Adrenal gland (tissue), 9 donors: ENCODE measurements at regions not wholly inside any gene's neighbourhood (a gene's known extent, or its start where the extent isn't known, plus 50 kb on each side); places are given as distances from the start of the nearest gene placed in this dataset.

ENCODE experiments used
- DNase-seq, 7 donors: peaks; one replicate each; pipeline ENCODE4 v3.0.0-alpha.2; 2019 to 2020
- H3K27ac ChIP-seq, 5 donors: fragments of 200-600 bp; sonication (generic) in 4 of 5; 1 replicate in 3 of 5; 2 replicates in 2 of 5; pipeline versions ENCODE4 v1.5.1 to v1.8.0; 2016 to 2020; ENCODE audit warnings: mild to moderate bottlenecking in 1 of 5
- H3K27me3 ChIP-seq: fragments of 200-600 bp; 2 replicates; pipeline ENCODE4 v1.8.0; 2021
- H3K36me3 ChIP-seq, 2 donors: fragments of 200-600 bp; replicated peaks in 1 of 2; 1 replicate in 1 of 2; 2 replicates in 1 of 2; pipeline versions ENCODE4 v1.5.1 to v1.8.0; 2018 to 2022
- H3K4me1 ChIP-seq, 2 donors: fragments of 200-600 bp; replicated peaks in 1 of 2; 1 replicate in 1 of 2; 2 replicates in 1 of 2; pipeline versions ENCODE4 v1.5.1 to v1.8.0; 2018 to 2021
- H3K4me3 ChIP-seq, 4 donors: fragments of 200-600 bp; sonication (generic) in 3 of 4; one replicate each; pipeline ENCODE4 v1.5.1; 2016 to 2018
- H3K9me3 ChIP-seq, 3 donors: fragments of 200-600 bp; sonication (generic) in 1 of 3; replicated peaks in 1 of 3; 1 replicate in 2 of 3; 2 replicates in 1 of 3; pipeline versions ENCODE4 v1.5.1 to v1.8.0; 2016 to 2021
- CTCF ChIP-seq, 6 experiments: fragments of 450-650 bp in 4 of 6; fragments of 200-600 bp in 2 of 6; sonication (generic) in 1 of 6; IDR thresholded peaks; 1 replicate in 5 of 6; 2 replicates in 1 of 6; pipeline versions ENCODE4 v1.5.1 to v1.8.0; 2016 to 2021; ENCODE audit warnings: antibody characterized with exemption in 6 of 6, mild to moderate bottlenecking in 2 of 6, moderate library complexity in 1 of 6
- POLR2A ChIP-seq, 2 donors: fragments of 450-650 bp; IDR thresholded peaks; one replicate each; pipeline ENCODE4 v1.6.1; 2017; ENCODE audit warnings: antibody characterized with exemption in 2 of 2, mild to moderate bottlenecking in 2 of 2, moderate library complexity in 1 of 2
- WGBS, 4 donors: extraction: QIAGEN DNeasy Blood & Tissue Kit in 2 of 4; methylation state at CpG; one replicate each; pipeline versions ENCODE4 v1.1.5 to v1.1.7; 2013 to 2017; 5-methylcytosine and 5-hydroxymethylcytosine counted together
- intact Hi-C, 2 donors: fragments of 100-400 bp; cut with DNase I; formaldehyde crosslinking; loops; one replicate each; pipeline versions ENCODE4 v1.14.1 to v1.15.0; 2022 to 2023
- donor health status: healthy with polysubstance abuse.
- donor health status: Bipolar disorder and iron deficiency.
- donor health status: DM: yes; HTN: yes; CAD: no.
- donor health status: DM: no; HTN: no; CAD: no.
- donor health status: DM: no; HTN: no; CAD: no.

- no peaks in the 10 kb centered on the region for H3K36me3 ChIP-seq
- no peak for DNase-seq
- H3K27me3 ChIP-seq, result no peaks in the 10 kb centered on the region
- no peak overlapping the region for H3K4me3 ChIP-seq
- no peaks in the 10 kb centered on the region for H3K4me1 ChIP-seq
- TF ChIP-seq CTCF (IDR thresholded peaks at IDR 0.05) (no peak), POLR2A (IDR thresholded peaks at IDR 0.05) (no peak)
- H3K27ac ChIP-seq, result no peak overlapping the region
- intact Hi-C loops, result no loop called here
- H3K9me3 ChIP-seq, result no peaks in the 10 kb centered on the region
These were observed 1871.9 kb upstream of the CDH6 start for GRCh38 chr5:29321591-29321990.

DNA sequence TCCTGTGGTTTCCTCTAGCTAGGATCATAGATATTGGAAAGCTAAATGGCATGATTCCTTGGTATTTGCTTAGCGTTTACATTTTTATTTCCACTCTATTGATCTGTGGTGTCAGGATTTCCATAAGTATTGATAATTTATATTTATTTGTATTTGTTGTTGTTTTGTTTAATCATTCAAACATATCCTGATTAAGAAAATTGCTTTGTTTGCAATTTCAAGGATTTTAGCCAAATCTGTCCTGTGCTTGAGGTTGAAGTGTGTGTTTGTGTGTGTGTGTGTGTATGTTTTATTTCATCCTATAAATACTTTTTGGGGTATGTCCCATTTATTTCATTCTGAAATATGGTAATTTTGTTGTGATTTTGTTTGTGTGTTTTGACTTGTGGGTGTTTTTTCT, 1884.1 kb upstream of the CDH6 start:
- Histone ChIP-seq H3K27ac (no peak overlapping the region), H3K36me3 (no peaks in the 10 kb centered on the region), H3K4me3 (no peak overlapping the region), H3K9me3 (no peaks in the 10 kb centered on the region), H3K4me1 (no peaks in the 10 kb centered on the region), H3K27me3 (no peaks in the 10 kb centered on the region)
- no peak for DNase-seq
- TF ChIP-seq CTCF (IDR thresholded peaks at IDR 0.05), result no peak
- TF ChIP-seq POLR2A (IDR thresholded peaks at IDR 0.05), result no peak
- 74 to 92% (median 89%) methylated on average over 1 of the region's 1 CpG for WGBS, 4 donors
- intact Hi-C loops, result no loop called here

- 52 to 57% (median 53%) methylated on average over 3 of the region's 3 CpGs for WGBS, 4 donors
- TF ChIP-seq CTCF (IDR thresholded peaks at IDR 0.05) (no peak), POLR2A (IDR thresholded peaks at IDR 0.05) (no peak)
- Histone ChIP-seq H3K4me1 (no peaks in the 10 kb centered on the region), H3K36me3 (no peaks in the 10 kb centered on the region), H3K27ac (no peak overlapping the region), H3K4me3 (no peak overlapping the region), H3K9me3 (no peaks in the 10 kb centered on the region), H3K27me3 (no peaks in the 10 kb centered on the region)
- intact Hi-C loops, result no loop called here
- no peak for DNase-seq
These were observed 1886.0 kb upstream of the CDH6 start for GRCh38 chr5:29307478-29307877.

DNA sequence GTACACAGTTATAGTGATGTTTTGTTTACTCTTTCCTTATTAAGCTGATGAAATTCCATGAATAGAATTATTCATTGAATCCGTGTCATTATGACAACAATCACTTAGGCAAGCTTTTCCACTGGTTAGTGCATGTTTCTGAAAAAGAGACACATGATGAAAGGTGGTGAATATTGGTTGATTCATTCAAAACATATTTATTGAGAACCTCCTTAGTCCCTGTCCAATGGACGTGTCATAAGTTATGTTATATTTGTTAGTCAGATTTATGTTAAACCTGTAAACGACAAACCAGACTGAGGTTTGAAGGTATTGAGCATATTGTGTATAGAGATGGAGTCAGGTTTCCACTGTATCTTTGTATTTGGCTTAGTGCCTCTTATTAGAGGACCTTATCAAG, 1888.9 kb upstream of the CDH6 start:
- H3K27me3 ChIP-seq, result no peaks in the 10 kb centered on the region
- TF ChIP-seq CTCF (IDR thresholded peaks at IDR 0.05) (no peak), POLR2A (IDR thresholded peaks at IDR 0.05) (no peak)
- H3K9me3 ChIP-seq, result no peaks in the 10 kb centered on the region
- no peak overlapping the region for H3K27ac ChIP-seq
- WGBS, 4 donors, result 65 to 71% (median 67%) methylated on average over 3 of the region's 3 CpGs
- H3K4me1 ChIP-seq, result no peaks in the 10 kb centered on the region
- no peak for DNase-seq
- intact Hi-C loops, result no loop called here
- H3K4me3 ChIP-seq, result no peak overlapping the region
- H3K36me3 ChIP-seq, result no peaks in the 10 kb centered on the region
